H1 (cell line): ENCODE measurements at regions not wholly inside any gene's neighbourhood (a gene's known extent, or its start where the extent isn't known, plus 50 kb on each side); places are given as distances from the start of the nearest gene placed in this dataset.
"Not testable (repeated sequence)": the region's sequence is repeated elsewhere in the genome, so short reads cannot be mapped to it uniquely, and the experiment has no call there.

Experiments
- CTCF ChIA-PET: fragments of 300-600 bp; sonication (Branson Sonifier 250); formaldehyde crosslinking; loops from one replicate; lab custom pipeline; 2021; ENCODE audit not compliant: partially characterized antibody; lab: Charles Lee
- POLR2A ChIA-PET: fragments of 300-600 bp; sonication (Branson Sonifier 250); formaldehyde crosslinking; loops from one replicate; lab custom pipeline; 2021; ENCODE audit warnings: inconsistent platforms; ENCODE audit not compliant: partially characterized antibody; lab: Charles Lee
- DNase-seq, 2 experiments: peaks; one replicate each; pipeline versions ENCODE4 v3.0.0 to v3.0.0-alpha.2; 2010 to 2022; ENCODE audit warnings: low spot score in 2 of 2, low read depth in 1 of 2, mixed read lengths in 1 of 2
- FAIRE-seq: peaks from 2 replicates; lab custom pipeline; 2011; peaks lifted over from hg19 to GRCh38; lab: Jason Lieb, UNC
- H2AFZ ChIP-seq: 2 replicates; pipeline ENCODE4 v1.8.1; 2012; ENCODE audit warnings: low read length, inconsistent platforms
- H2AK5ac ChIP-seq: 2 replicates; pipeline ENCODE4 v1.6.1; 2013; ENCODE audit warnings: low read depth, low read length
- H2BK120ac ChIP-seq: replicated peaks from 2 replicates; pipeline ENCODE3; 2013; ENCODE audit warnings: low read depth, low read length, inconsistent platforms
- H2BK12ac ChIP-seq: 2 replicates; pipeline ENCODE4 v1.6.1; 2013; ENCODE audit warnings: low read depth, low read length
- H2BK15ac ChIP-seq: 2 replicates; pipeline ENCODE4 v1.6.1; 2013; ENCODE audit warnings: low read length
- H2BK20ac ChIP-seq: 2 replicates; pipeline ENCODE4 v1.6.1; 2013; ENCODE audit warnings: low read length
- H2BK5ac ChIP-seq: 2 replicates; pipeline ENCODE4 v1.6.1; 2013; ENCODE audit warnings: low read depth, low read length
- H3K14ac ChIP-seq: 2 replicates; pipeline ENCODE4 v1.6.1; 2013; ENCODE audit warnings: inconsistent platforms; ENCODE audit not compliant: insufficient read length
- H3K18ac ChIP-seq: 2 replicates; pipeline ENCODE4 v1.6.1; 2013; ENCODE audit warnings: low read length; ENCODE audit errors: extremely low read depth
- H3K23ac ChIP-seq: 2 replicates; pipeline ENCODE4 v1.6.1; 2013; ENCODE audit warnings: inconsistent platforms; ENCODE audit not compliant: insufficient read length
- H3K23me2 ChIP-seq: 2 replicates; pipeline ENCODE4 v1.6.1; 2013; ENCODE audit warnings: low read depth, low read length
- H3K27ac ChIP-seq: 2 replicates; pipeline ENCODE4 v1.6.1; 2011; ENCODE audit warnings: low read depth, low read length, inconsistent platforms
- H3K27me3 ChIP-seq, 4 experiments: replicated peaks in 1 of 4; 1 replicate in 1 of 4; 2 replicates in 3 of 4; pipeline versions ENCODE4 v1.6.1 to v1.8.1; 2011 to 2013; ENCODE audit warnings: low read length in 3 of 4, mild to moderate bottlenecking in 3 of 4, inconsistent platforms in 2 of 4, mixed read lengths in 2 of 4, moderate library complexity in 1 of 4; ENCODE audit not compliant: control insufficient read depth in 3 of 4, insufficient read depth in 3 of 4; ENCODE audit errors: extremely low read depth in 1 of 4
- H3K36me3 ChIP-seq, 4 experiments: 2 replicates each; pipeline versions ENCODE4 v1.6.1 to v1.8.1; 2011 to 2013; ENCODE audit warnings: mild to moderate bottlenecking in 4 of 4, low read length in 3 of 4, moderate library complexity in 2 of 4, control low read depth in 1 of 4, inconsistent platforms in 1 of 4; ENCODE audit not compliant: insufficient read depth in 4 of 4, control insufficient read depth in 2 of 4
- H3K4ac ChIP-seq: replicated peaks from 2 replicates; pipeline ENCODE3; 2013; ENCODE audit warnings: low read length, low read depth, mixed read lengths, inconsistent platforms; ENCODE audit not compliant: insufficient read length
- H3K4me1 ChIP-seq, 4 experiments: replicated peaks in 1 of 4; 1 replicate in 1 of 4; 2 replicates in 3 of 4; pipeline versions ENCODE4 v1.6.1 to v1.8.1; 2011 to 2013; ENCODE audit warnings: low read length in 3 of 4, inconsistent platforms in 2 of 4, mixed read lengths in 1 of 4; ENCODE audit not compliant: insufficient read depth in 4 of 4, control insufficient read depth in 3 of 4
- H3K4me2 ChIP-seq, 2 experiments: 2 replicates each; pipeline versions ENCODE4 v1.6.1 to v1.8.1; 2011 to 2013; ENCODE audit warnings: low read depth in 2 of 2, low read length in 2 of 2, control low read depth in 1 of 2, inconsistent platforms in 1 of 2, mild to moderate bottlenecking in 1 of 2; ENCODE audit not compliant: insufficient read depth in 1 of 2
- H3K4me3 ChIP-seq, 4 experiments: fragments of 200-600, 300-600 bp in 1 of 4; sonication (generic), shearing (Covaris generic), sonication (Bioruptor Twin) in 1 of 4; 2 replicates each; pipeline versions ENCODE4 v1.5.1 to v1.8.1; 2011 to 2016; ENCODE audit warnings: low read length in 4 of 4, low read depth in 3 of 4, control low read depth in 2 of 4, inconsistent platforms in 2 of 4, mild to moderate bottlenecking in 2 of 4, mixed read lengths in 1 of 4, moderate library complexity in 1 of 4; ENCODE audit not compliant: insufficient read depth in 2 of 4; ENCODE audit errors: extremely low read depth in 1 of 4
- H3K56ac ChIP-seq: replicated peaks from 2 replicates; pipeline ENCODE3; 2013; ENCODE audit warnings: low read depth, mild to moderate bottlenecking, mixed read lengths, low read length, inconsistent platforms; ENCODE audit not compliant: insufficient read length
- H3K79me1 ChIP-seq: 2 replicates; pipeline ENCODE4 v1.6.1; 2013; ENCODE audit warnings: low read depth, low read length, control low read depth
- H3K79me2 ChIP-seq, 2 experiments: 2 replicates each; pipeline versions ENCODE4 v1.6.1 to v1.8.1; 2012 to 2013; ENCODE audit warnings: low read length in 2 of 2, mild to moderate bottlenecking in 2 of 2, inconsistent platforms in 1 of 2; ENCODE audit not compliant: insufficient read depth in 2 of 2, control insufficient read depth in 1 of 2
- H3K9ac ChIP-seq, 4 experiments: replicated peaks in 1 of 4; 1 replicate in 1 of 4; 2 replicates in 3 of 4; pipeline versions ENCODE4 v1.6.1 to v1.8.1; 2011 to 2013; ENCODE audit warnings: low read depth in 3 of 4, low read length in 3 of 4, control low read depth in 2 of 4, mild to moderate bottlenecking in 2 of 4, moderate library complexity in 2 of 4, inconsistent platforms in 1 of 4; ENCODE audit errors: extremely low read depth in 1 of 4
- H3K9me3 ChIP-seq, 2 experiments: 2 replicates each; pipeline versions ENCODE4 v1.6.1 to v1.8.1; 2012 to 2013; ENCODE audit warnings: mild to moderate bottlenecking in 2 of 2, moderate library complexity in 2 of 2, control low read depth in 1 of 2, inconsistent platforms in 1 of 2, low read depth in 1 of 2, low read length in 1 of 2, mixed read lengths in 1 of 2; ENCODE audit not compliant: insufficient read depth in 2 of 2
- H4K20me1 ChIP-seq, 2 experiments: replicated peaks in 1 of 2; 2 replicates each; pipeline versions ENCODE3 to v1.8.1; 2011 to 2013; ENCODE audit warnings: inconsistent platforms in 2 of 2, low read length in 2 of 2, mild to moderate bottlenecking in 1 of 2; ENCODE audit not compliant: insufficient read depth in 2 of 2, control insufficient read depth in 1 of 2
- H4K5ac ChIP-seq: 2 replicates; pipeline ENCODE4 v1.6.1; 2013; ENCODE audit warnings: low read length, low read depth, mixed read lengths, inconsistent platforms; ENCODE audit not compliant: insufficient read length
- H4K8ac ChIP-seq: 2 replicates; pipeline ENCODE4 v1.8.0; 2013; ENCODE audit warnings: mild to moderate bottlenecking, moderate library complexity, low read length, inconsistent platforms; ENCODE audit not compliant: insufficient read depth; ENCODE audit errors: extremely low read depth
- H4K91ac ChIP-seq: replicated peaks from 2 replicates; pipeline ENCODE3; 2013; ENCODE audit warnings: low read length, mixed read lengths, inconsistent platforms; ENCODE audit not compliant: insufficient read length
- WGBS, 2 experiments: shearing (Covaris generic) in 1 of 2; methylation state at CpG; one replicate each; pipeline versions ENCODE4 v1.1.6 to v1.1.7; 2013 to 2015; ENCODE audit warnings: low lambda C conversion rate in 2 of 2, mixed read lengths in 2 of 2, inconsistent platforms in 1 of 2, low coverage in 1 of 2, missing lambda C conversion rate in 1 of 2; ENCODE audit not compliant: insufficient replicate concordance in 2 of 2, insufficient coverage in 1 of 2, insufficient read length in 1 of 2; ENCODE audit errors: extremely low coverage in 1 of 2, missing lambda C conversion rate in 1 of 2; 5-methylcytosine and 5-hydroxymethylcytosine counted together

- H3K4ac ChIP-seq, H2BK15ac ChIP-seq, DNase-seq, H2AFZ ChIP-seq, H3K18ac ChIP-seq, H4K20me1 ChIP-seq, FAIRE-seq, H3K79me2 ChIP-seq, H3K27me3 ChIP-seq, H3K23me2 ChIP-seq, H2BK12ac ChIP-seq, H3K4me3 ChIP-seq, H3K14ac ChIP-seq, H3K4me1 ChIP-seq, H3K27ac ChIP-seq, H2BK5ac ChIP-seq, H3K23ac ChIP-seq, H2BK120ac ChIP-seq, H3K9me3 ChIP-seq, H3K36me3 ChIP-seq, H3K4me2 ChIP-seq, POLR2A ChIA-PET, H2BK20ac ChIP-seq, H3K56ac ChIP-seq, H4K91ac ChIP-seq, H3K9ac ChIP-seq, H2AK5ac ChIP-seq, CTCF ChIA-PET, H4K5ac ChIP-seq, H4K8ac ChIP-seq, H3K79me1 ChIP-seq: not testable (repeated sequence)
- no CpG with 5 or more reads among the region's 21 CpGs for WGBS, 2 experiments
Observed at GRCh38 chr6:26780563-26780962, 121.0 kb upstream of the ZNF322 start.

GRCh38 chr6:26795474-26796307 lies 136.1 kb upstream of the ZNF322 start:
- H3K14ac ChIP-seq, H2BK12ac ChIP-seq, H3K27me3 ChIP-seq, H3K4me2 ChIP-seq, H3K9me3 ChIP-seq, H3K23ac ChIP-seq, H4K20me1 ChIP-seq, CTCF ChIA-PET, H3K56ac ChIP-seq, H4K5ac ChIP-seq, H3K23me2 ChIP-seq, H4K91ac ChIP-seq, H2AK5ac ChIP-seq, H3K18ac ChIP-seq, H3K36me3 ChIP-seq, H2BK120ac ChIP-seq, H3K27ac ChIP-seq, POLR2A ChIA-PET, H3K4ac ChIP-seq, H2BK5ac ChIP-seq, FAIRE-seq, H3K79me1 ChIP-seq, H2BK20ac ChIP-seq, DNase-seq, H3K9ac ChIP-seq, H3K4me3 ChIP-seq, H2AFZ ChIP-seq, H2BK15ac ChIP-seq, H4K8ac ChIP-seq, H3K4me1 ChIP-seq, H3K79me2 ChIP-seq: not testable (repeated sequence)
- WGBS, 2 experiments: no CpG with 5 or more reads among the region's 10 CpGs
